Testis (tissue), 2 donors: ENCODE measurements at regions not wholly inside any gene's neighbourhood (a gene's known extent, or its start where the extent isn't known, plus 50 kb on each side); places are given as distances from the start of the nearest gene placed in this dataset.

ENCODE experiments used
- DNase-seq: peaks from one replicate; pipeline ENCODE4 v3.0.0-alpha.2; 2019
- H3K27ac ChIP-seq, 2 donors: fragments of 200-600 bp; sonication (generic); one replicate each; pipeline ENCODE4 v1.5.1; 2019
- H3K27me3 ChIP-seq: fragments of 200-600 bp; sonication (generic); one replicate; pipeline ENCODE4 v1.5.1; 2019
- H3K36me3 ChIP-seq: fragments of 200-600 bp; sonication (generic); one replicate; pipeline ENCODE4 v1.5.1; 2017; ENCODE audit warnings: low read depth; ENCODE audit errors: missing control alignments
- H3K4me1 ChIP-seq: fragments of 200-600 bp; sonication (generic); one replicate; pipeline ENCODE4 v1.5.1; 2019
- H3K4me3 ChIP-seq, 2 donors: fragments of 200-600 bp; sonication (generic); one replicate each; pipeline ENCODE4 v1.5.1; 2017 to 2019
- H3K9me3 ChIP-seq: fragments of 200-600 bp; sonication (generic); one replicate; pipeline ENCODE4 v1.5.1; 2017
- POLR2A ChIP-seq: fragments of 450-650 bp; IDR thresholded peaks from one replicate; pipeline ENCODE4 v1.6.1; 2017; ENCODE audit warnings: antibody characterized with exemption, mild to moderate bottlenecking, moderate library complexity
- WGBS, 2 donors: methylation state at CpG; one replicate each; pipeline ENCODE4 v1.1.5; 2018; 5-methylcytosine and 5-hydroxymethylcytosine counted together
- intact Hi-C: fragments of 100-400 bp; cut with DNase I; formaldehyde crosslinking; loops from one replicate; pipeline ENCODE4 v1.15.1; 2023; ENCODE audit warnings: low total_unique reads
- TF ChIP-seq, protein P1 (sequence below), 3 experiments: fragments of 450-650 bp in 2 of 3; fragments of 200-600 bp in 1 of 3; sonication (generic) in 1 of 3; IDR thresholded peaks; one replicate each; pipeline ENCODE4 v1.5.1; 2016 to 2019; ENCODE audit warnings: antibody characterized with exemption in 3 of 3, mild to moderate bottlenecking in 2 of 3, moderate library complexity in 1 of 3

DNA sequence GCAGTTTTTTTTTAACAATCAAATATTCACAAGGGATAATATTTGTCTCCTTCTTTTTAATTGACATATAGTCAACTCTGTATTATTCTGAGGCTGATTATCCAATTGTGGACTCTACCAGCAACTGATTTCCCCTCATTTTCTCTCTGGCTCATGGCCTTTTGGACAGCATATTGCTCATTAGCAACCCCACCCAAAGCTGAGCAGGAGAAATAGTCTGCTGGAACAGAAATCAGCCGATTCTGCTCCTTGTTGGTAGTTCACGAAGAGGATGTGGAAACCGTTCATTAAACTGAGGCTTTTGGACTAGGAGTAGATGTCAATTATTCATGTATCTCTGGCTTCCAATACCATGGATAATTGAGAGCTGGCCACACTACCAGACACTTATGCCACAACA is 428.4 kb upstream of the INTU start:
- no peaks in the 10 kb centered on the region for H3K36me3 ChIP-seq
- no peak overlapping the region for H3K4me3 ChIP-seq
- no peak overlapping the region for H3K27ac ChIP-seq
- no peaks in the 10 kb centered on the region for H3K9me3 ChIP-seq
- TF ChIP-seq POLR2A: no peak
- TF ChIP-seq, protein P1, sequence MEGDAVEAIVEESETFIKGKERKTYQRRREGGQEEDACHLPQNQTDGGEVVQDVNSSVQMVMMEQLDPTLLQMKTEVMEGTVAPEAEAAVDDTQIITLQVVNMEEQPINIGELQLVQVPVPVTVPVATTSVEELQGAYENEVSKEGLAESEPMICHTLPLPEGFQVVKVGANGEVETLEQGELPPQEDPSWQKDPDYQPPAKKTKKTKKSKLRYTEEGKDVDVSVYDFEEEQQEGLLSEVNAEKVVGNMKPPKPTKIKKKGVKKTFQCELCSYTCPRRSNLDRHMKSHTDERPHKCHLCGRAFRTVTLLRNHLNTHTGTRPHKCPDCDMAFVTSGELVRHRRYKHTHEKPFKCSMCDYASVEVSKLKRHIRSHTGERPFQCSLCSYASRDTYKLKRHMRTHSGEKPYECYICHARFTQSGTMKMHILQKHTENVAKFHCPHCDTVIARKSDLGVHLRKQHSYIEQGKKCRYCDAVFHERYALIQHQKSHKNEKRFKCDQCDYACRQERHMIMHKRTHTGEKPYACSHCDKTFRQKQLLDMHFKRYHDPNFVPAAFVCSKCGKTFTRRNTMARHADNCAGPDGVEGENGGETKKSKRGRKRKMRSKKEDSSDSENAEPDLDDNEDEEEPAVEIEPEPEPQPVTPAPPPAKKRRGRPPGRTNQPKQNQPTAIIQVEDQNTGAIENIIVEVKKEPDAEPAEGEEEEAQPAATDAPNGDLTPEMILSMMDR (IDR thresholded peaks at IDR 0.05): no peak
- WGBS, 2 donors: 45 to 48% methylated on average over 2 to 3 of the region's 3 CpGs
- H3K27me3 ChIP-seq: no peaks in the 10 kb centered on the region
- H3K4me1 ChIP-seq: no peaks in the 10 kb centered on the region
- DNase-seq: no peak
- intact Hi-C loops: no loop called here

DNA sequence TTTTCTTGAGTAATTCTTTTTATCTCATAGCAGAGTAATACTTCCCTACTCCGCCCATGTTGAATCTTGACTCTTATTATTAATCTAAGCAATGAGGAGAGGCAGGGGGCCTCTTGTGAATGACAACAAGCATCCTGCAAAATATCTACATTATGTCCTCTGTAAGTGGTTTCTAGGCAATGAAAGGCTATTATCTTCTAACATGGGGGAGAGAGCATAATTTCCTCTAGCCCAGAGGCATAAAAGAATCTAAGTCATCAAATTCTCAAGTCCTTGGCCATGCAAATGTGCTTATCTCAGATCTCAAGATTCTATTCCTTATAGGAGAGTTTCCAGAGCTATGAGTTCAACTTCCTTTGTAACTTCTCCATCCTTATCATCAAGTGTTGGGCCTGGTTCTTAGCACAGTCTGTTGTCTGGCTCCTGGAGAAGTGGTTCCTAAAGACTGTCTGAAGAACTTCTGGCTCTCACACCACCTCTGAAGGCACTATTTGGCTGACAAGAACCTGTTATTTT is 423.1 kb upstream of the INTU start:
- Histone ChIP-seq H3K9me3 (no peaks in the 10 kb centered on the region), H3K27ac (no peak overlapping the region), H3K36me3 (no peaks in the 10 kb centered on the region), H3K27me3 (no peaks in the 10 kb centered on the region), H3K4me1 (peaks cover 36% of the 10 kb centered on the region), H3K4me3 (no peak overlapping the region)
- no peak for DNase-seq
- no peak for TF ChIP-seq POLR2A
- TF ChIP-seq, protein P1 (IDR thresholded peaks at IDR 0.05): no peak
- WGBS, 2 donors: 93 to 95% methylated on average over 1 of the region's 1 CpG
- intact Hi-C loops: no loop called here

DNA sequence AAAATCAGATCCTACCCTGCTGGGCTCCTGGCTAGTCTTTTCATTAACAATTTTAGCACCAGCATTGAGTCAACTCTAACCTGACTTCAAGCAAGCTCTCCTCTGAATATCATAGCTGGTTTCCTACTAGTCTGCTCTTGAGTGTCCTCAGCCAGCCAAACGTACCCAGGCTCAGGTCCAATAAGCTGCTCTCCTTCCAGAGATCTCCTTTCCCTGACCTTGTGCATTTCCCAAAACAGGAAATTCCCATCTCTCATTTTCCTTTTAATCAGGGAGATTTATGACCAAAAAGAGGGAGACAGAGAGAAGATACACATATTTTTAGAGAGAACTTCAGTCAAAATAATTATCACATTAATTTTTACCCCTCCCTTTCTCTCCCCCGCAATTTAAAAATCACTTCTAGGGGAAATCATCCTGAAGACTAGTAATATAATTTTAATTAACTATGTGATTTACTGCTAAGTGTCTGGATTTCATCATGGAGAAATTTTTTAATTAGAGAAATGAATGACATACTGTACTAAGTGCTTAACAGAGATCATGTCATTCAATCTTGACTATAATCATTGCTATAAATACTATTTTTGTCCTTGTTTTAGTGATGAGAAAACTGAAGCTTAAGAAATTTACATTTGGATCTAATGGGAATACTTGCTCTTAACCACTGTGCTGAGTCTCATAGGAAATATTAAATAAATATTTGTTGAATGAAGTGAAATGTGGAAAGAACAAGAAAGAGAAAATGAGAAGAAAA is 421.7 kb upstream of the INTU start:
- peak; percentile 59 for DNase-seq
- intact Hi-C loops: no loop called here
- Histone ChIP-seq H3K4me1 (peaks cover 36% of the 10 kb centered on the region), H3K4me3 (no peak overlapping the region), H3K9me3 (no peaks in the 10 kb centered on the region), H3K36me3 (no peaks in the 10 kb centered on the region), H3K27ac (peak overlapping the region; percentile 24 to 63), H3K27me3 (no peaks in the 10 kb centered on the region)
- WGBS, 2 donors: 30 to 35% methylated on average over 2 of the region's 2 CpGs
- no peak for TF ChIP-seq POLR2A
- TF ChIP-seq, protein P1 (IDR thresholded peaks at IDR 0.05): no peak

DNA sequence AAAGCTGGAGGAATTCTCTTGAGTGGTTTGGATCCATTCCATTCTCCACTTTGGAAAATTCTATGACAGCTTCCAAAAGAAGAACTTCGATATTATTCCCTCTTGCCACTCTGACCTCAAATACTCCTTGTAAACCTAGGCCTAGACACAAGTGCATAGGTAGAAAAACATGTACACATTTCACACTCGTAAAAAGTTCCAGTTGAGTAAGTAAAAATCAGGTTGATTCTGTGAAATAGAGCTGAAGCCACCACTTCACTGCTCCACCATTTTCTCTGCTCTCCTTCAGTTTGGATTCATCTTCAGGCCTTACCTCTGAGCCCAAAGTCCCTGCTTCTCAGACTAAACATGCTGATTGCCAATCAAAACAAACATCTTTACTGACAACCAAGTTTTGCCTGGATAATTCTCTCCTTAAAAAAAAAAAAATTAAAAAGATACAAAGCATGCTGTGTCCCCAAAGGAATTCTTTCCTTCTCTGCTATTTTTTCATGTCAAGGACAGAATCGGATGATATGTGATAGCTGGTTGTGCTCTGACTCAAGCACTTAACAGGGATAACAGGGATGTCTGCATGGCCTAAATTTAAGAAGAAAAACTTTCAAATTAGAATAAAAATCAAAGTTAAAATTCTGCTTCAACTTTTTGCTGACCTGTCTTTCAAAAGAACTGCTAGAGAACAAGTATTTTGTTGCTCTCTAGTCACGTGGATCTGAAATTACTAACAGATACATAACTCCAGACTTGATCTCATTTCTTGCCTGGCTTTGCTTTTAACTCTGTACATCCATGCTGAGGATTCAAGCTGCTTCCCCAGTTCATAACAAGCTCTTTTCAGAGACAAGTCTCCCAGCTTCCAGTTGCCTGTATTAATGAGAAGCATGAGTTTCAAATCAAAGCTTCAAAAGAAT is 420.9 kb upstream of the INTU start:
- no peaks in the 10 kb centered on the region for H3K27me3 ChIP-seq
- TF ChIP-seq, protein P1 (IDR thresholded peaks at IDR 0.05): no peak
- TF ChIP-seq POLR2A: no peak
- peak overlapping the region; percentile 63 to 72 for H3K27ac ChIP-seq
- peaks cover 36% of the 10 kb centered on the region for H3K4me1 ChIP-seq
- H3K4me3 ChIP-seq: no peak overlapping the region
- intact Hi-C loops: no loop called here
- no peaks in the 10 kb centered on the region for H3K9me3 ChIP-seq
- DNase-seq: peak; percentile 21
- H3K36me3 ChIP-seq: no peaks in the 10 kb centered on the region
- WGBS, 2 donors: 36 to 42% methylated on average over 4 of the region's 4 CpGs
